Panc1 (cell line): ENCODE measurements at regions not wholly inside any gene's neighbourhood (a gene's known extent, or its start where the extent isn't known, plus 50 kb on each side); places are given as distances from the start of the nearest gene placed in this dataset.

ENCODE experiments used
- ATAC-seq: fragments of 200-7000 bp; cut with Tn5 transposase; 2 replicates; pipeline ENCODE4 v1.9.1; 2020; ENCODE audit warnings: mild to moderate bottlenecking, moderate library complexity
- BruUV-seq: library from RNA; stranded (reverse); fragments of 400-500 nt; replicated peaks from 2 replicates; lab custom pipeline; 2021; lab: Mats Ljungman, UMichigan
- CTCF ChIA-PET: fragments of 300-600 bp; sonication (Branson Sonifier 250); formaldehyde crosslinking; loops from one replicate; lab custom pipeline; 2022; ENCODE audit warnings: antibody characterized with exemption; lab: Charles Lee
- POLR2A ChIA-PET: fragments of 300-600 bp; sonication (Branson Sonifier 250); formaldehyde crosslinking; loops from one replicate; lab custom pipeline; 2022; ENCODE audit warnings: antibody characterized with exemption; lab: Charles Lee
- DNase-seq: peaks from one replicate; pipeline ENCODE4 v3.0.0-alpha.2; 2010; ENCODE audit warnings: low read depth, low spot score
- H3K27ac ChIP-seq: 2 replicates; pipeline ENCODE4 v1.5.1; 2011; ENCODE audit warnings: mild to moderate bottlenecking, low read length, inconsistent platforms
- H3K27me3 ChIP-seq: fragments of 200-500 bp; sonication (Bioruptor generic); 2 replicates; pipeline ENCODE4 v1.6.0; 2014; ENCODE audit warnings: low read length, inconsistent platforms; ENCODE audit not compliant: control insufficient read depth, insufficient read depth
- H3K36me3 ChIP-seq: fragments of 200-500 bp; sonication (Bioruptor generic); 2 replicates; pipeline ENCODE4 v1.5.1; 2014; ENCODE audit warnings: inconsistent platforms, mild to moderate bottlenecking, low read length, moderate library complexity; ENCODE audit not compliant: control insufficient read depth, insufficient read depth
- H3K4me1 ChIP-seq: 2 replicates; pipeline ENCODE4 v1.5.1; 2011; ENCODE audit warnings: inconsistent platforms, mild to moderate bottlenecking, low read length, moderate library complexity; ENCODE audit not compliant: control insufficient read depth, insufficient read depth
- H3K4me3 ChIP-seq, 2 experiments: 2 replicates each; pipeline ENCODE4 v1.5.1; 2011 to 2012; ENCODE audit warnings: low read depth in 2 of 2, low read length in 2 of 2, mild to moderate bottlenecking in 2 of 2, inconsistent platforms in 1 of 2, moderate library complexity in 1 of 2
- H3K9me3 ChIP-seq: fragments of 200-500 bp; sonication (Bioruptor generic); 2 replicates; pipeline ENCODE4 v1.5.1; 2014; ENCODE audit warnings: low read depth, mild to moderate bottlenecking, inconsistent platforms, low read length, moderate library complexity; ENCODE audit not compliant: control insufficient read depth, insufficient read depth
- CTCF ChIP-seq: fragments of 450-650 bp; IDR thresholded peaks from 2 replicates; pipeline ENCODE4 v1.5.1; 2017; ENCODE audit warnings: mild to moderate bottlenecking
- POLR2AphosphoS5 ChIP-seq: IDR thresholded peaks from 2 replicates; pipeline ENCODE4 v1.6.1; 2012; ENCODE audit warnings: mild to moderate bottlenecking, low read depth, low read length, moderate library complexity
- REST ChIP-seq, 2 experiments: IDR thresholded peaks; 2 replicates each; pipeline ENCODE4 v1.6.1; 2011 to 2012; ENCODE audit warnings: low read depth in 2 of 2, control low read depth in 1 of 2, low read length in 1 of 2, mild to moderate bottlenecking in 1 of 2, moderate library complexity in 1 of 2; ENCODE audit not compliant: insufficient read depth in 1 of 2
- SIN3A ChIP-seq: IDR thresholded peaks from 2 replicates; pipeline ENCODE4 v1.6.1; 2012; ENCODE audit warnings: low read depth, mild to moderate bottlenecking, low read length, moderate library complexity, borderline replicate concordance; ENCODE audit not compliant: insufficient read depth
- TCF7L2 ChIP-seq: IDR thresholded peaks from 2 replicates; pipeline ENCODE4 v1.6.1; 2011; ENCODE audit warnings: mild to moderate bottlenecking, low read depth, low read length, inconsistent platforms
- in situ Hi-C: cut with HindIII; loops from 2 replicates; pipeline ENCODE4 v1.10.0; 2016; ENCODE audit warnings: low sequenced_read_pairs, low pct_unique_long_range_greater_than_20kb
- intact Hi-C: fragments of 100-400 bp; cut with micrococcal nuclease; formaldehyde crosslinking; loops from one replicate; pipeline ENCODE4 v1.10.0; 2022; ENCODE audit not compliant: unreplicated experiment

- no peaks in the 10 kb centered on the region for H3K9me3 ChIP-seq
- H3K36me3 ChIP-seq = no peaks in the 10 kb centered on the region; the same call in 1 of the 2 replicates
- intact Hi-C loops = no loop called here
- ChIA-PET CTCF (no interaction called here), POLR2A (no interaction called here)
- no peak overlapping the region for H3K4me3 ChIP-seq
- BruUV-seq = no TSS peak
- H3K4me1 ChIP-seq = peaks cover 18% of the 10 kb centered on the region
- DNase-seq (no peak), ATAC-seq (no peak)
- no peak overlapping the region for H3K27ac ChIP-seq
- TF ChIP-seq CTCF (no peak), TCF7L2 (no peak), SIN3A (no peak), POLR2AphosphoS5 (no peak), REST (IDR thresholded peaks at IDR 0.05; ENCODE audit: insufficient read depth in 1 of 2, low read depth in 2 of 2, low read length in 1 of 2) (no peak)
- H3K27me3 ChIP-seq = no peaks in the 10 kb centered on the region
- in situ Hi-C loops = no loop called here
Measured at GRCh38 chr2:144328938-144329337, 191.0 kb downstream of the ZEB2 start.

- no peaks in the 10 kb centered on the region; the same call in 1 of the 2 replicates for H3K36me3 ChIP-seq
- H3K4me1 ChIP-seq = peaks cover 13% of the 10 kb centered on the region
- in situ Hi-C loops = no loop called here
- no peak for TF ChIP-seq TCF7L2
- no peak for TF ChIP-seq CTCF
- no peak for TF ChIP-seq POLR2AphosphoS5
- no peak for TF ChIP-seq REST (IDR thresholded peaks at IDR 0.05; ENCODE audit: insufficient read depth in 1 of 2, low read depth in 2 of 2, low read length in 1 of 2)
- TF ChIP-seq SIN3A = no peak
- intact Hi-C loops = no loop called here
- ChIA-PET POLR2A (no interaction called here), CTCF (no interaction called here)
- ATAC-seq (no peak), DNase-seq (no peak)
- no peak overlapping the region for H3K27ac ChIP-seq
- H3K27me3 ChIP-seq = no peaks in the 10 kb centered on the region
- no peak overlapping the region for H3K4me3 ChIP-seq
- BruUV-seq = no TSS peak
- no peaks in the 10 kb centered on the region for H3K9me3 ChIP-seq
Measured at GRCh38 chr2:144326825-144327224, 193.1 kb downstream of the ZEB2 start.
